Body of pancreas (tissue), 4 donors: ENCODE measurements at regions not wholly inside any gene's neighbourhood (a gene's known extent, or its start where the extent isn't known, plus 50 kb on each side); places are given as distances from the start of the nearest gene placed in this dataset.
A peak's percentile ranks its signal among the peaks of the same experiment; 100 is the strongest.

Experiments used
- ATAC-seq: fragments of 150-250 bp; one replicate; pipeline ENCODE4 v1.9.1; 2016
- DNase-seq, 4 donors: peaks; one replicate each; pipeline ENCODE4 v3.0.0-alpha.2; 2019
- H3K27ac ChIP-seq, 4 donors: fragments of 200-600 bp; sonication (generic); 1 replicate in 3 of 4; 2 replicates in 1 of 4; pipeline versions ENCODE4 v1.5.1 to v1.6.1; 2016 to 2019; ENCODE audit warnings: mild to moderate bottlenecking in 1 of 4, mixed read lengths in 1 of 4, moderate library complexity in 1 of 4
- H3K27me3 ChIP-seq, 2 donors: fragments of 200-600 bp; sonication (generic); one replicate each; pipeline ENCODE4 v1.6.0; 2016; ENCODE audit warnings: mild to moderate bottlenecking in 1 of 2
- H3K36me3 ChIP-seq, 2 donors: fragments of 200-600 bp; sonication (generic); replicated peaks in 1 of 2; 2 replicates each; pipeline ENCODE4 v1.5.1; 2016; ENCODE audit warnings: low read depth in 2 of 2; ENCODE audit not compliant: insufficient read depth in 1 of 2
- H3K4me1 ChIP-seq: fragments of 200-600 bp; sonication (generic); one replicate; pipeline ENCODE4 v1.6.0; 2016
- H3K4me3 ChIP-seq, 2 donors: fragments of 200-600 bp; sonication (generic); 1 replicate in 1 of 2; 2 replicates in 1 of 2; pipeline ENCODE4 v1.5.1; 2016 to 2019
- H3K9me3 ChIP-seq, 3 donors: fragments of 200-600 bp; sonication (generic); 1 replicate in 2 of 3; 2 replicates in 1 of 3; pipeline ENCODE4 v1.5.1; 2016
- CTCF ChIP-seq, 7 experiments: fragments of 450-650 bp in 4 of 7; fragments of 200-600 bp in 3 of 7; sonication (generic) in 3 of 7; IDR thresholded peaks; one replicate each; pipeline ENCODE4 v1.5.1; 2016 to 2019; ENCODE audit warnings: antibody characterized with exemption in 7 of 7
- POLR2A ChIP-seq, 3 donors: fragments of 450-650 bp; IDR thresholded peaks; one replicate each; pipeline ENCODE4 v1.6.1; 2016; ENCODE audit warnings: antibody characterized with exemption in 3 of 3, mild to moderate bottlenecking in 2 of 3
- WGBS, 2 donors: methylation state at CpG; one replicate each; pipeline ENCODE4 v1.1.5; 2017; 5-methylcytosine and 5-hydroxymethylcytosine counted together
- intact Hi-C: fragments of 100-400 bp; cut with DNase I; formaldehyde crosslinking; loops from one replicate; pipeline ENCODE4 v1.15.1; 2023

GRCh38 chr3:187805774-187806173 lies 60.5 kb upstream of the BCL6 start:
- no peak for DNase-seq
- intact Hi-C loops, result no loop called here
- Histone ChIP-seq H3K4me1 (peaks cover 20% of the 10 kb centered on the region), H3K27me3 (no peaks in the 10 kb centered on the region), H3K9me3 (no peaks in the 10 kb centered on the region), H3K4me3 (no peak overlapping the region), H3K36me3 (no peaks in the 10 kb centered on the region), H3K27ac (no peak overlapping the region)
- no peak for ATAC-seq
- TF ChIP-seq CTCF (IDR thresholded peaks at IDR 0.05) (no peak), POLR2A (IDR thresholded peaks at IDR 0.05) (no peak)
- WGBS, 2 donors, result 86 to 91% methylated on average over 5 of the region's 5 CpGs

DNA sequence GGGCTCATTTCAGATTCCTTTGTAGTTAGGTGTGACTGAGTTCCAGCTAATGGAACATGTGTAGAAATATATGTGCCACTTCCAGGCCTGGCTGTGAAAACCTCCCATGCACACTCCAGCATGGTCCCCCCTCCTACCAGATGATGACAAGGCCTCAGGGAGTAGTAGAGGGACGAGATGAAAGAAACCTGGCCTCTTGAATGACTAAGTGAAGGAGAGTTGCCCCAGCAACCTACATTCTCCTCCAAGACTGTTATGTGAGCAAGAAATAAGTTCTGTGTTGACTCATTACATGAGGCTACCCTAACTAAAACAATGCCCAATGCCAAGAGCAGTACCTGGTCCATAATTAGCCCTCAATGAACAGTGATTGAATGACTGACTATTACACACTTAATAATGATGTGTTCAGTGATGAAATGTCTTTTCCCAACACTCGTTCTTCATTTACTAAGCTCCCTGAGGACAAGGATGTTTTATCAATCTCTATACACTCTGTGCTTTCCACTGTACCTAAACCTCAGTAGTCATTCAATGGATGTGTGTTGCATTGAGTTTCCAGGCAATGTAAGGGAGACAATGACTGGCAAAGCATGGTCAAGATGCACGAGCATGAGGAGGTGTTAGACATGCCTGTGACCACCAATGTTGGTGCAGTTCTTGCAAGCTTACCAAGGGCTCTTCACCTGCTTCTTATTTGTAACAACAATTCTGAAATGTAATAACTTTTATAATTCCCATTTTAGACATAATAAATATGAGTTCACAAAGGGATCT lies 62.0 kb upstream of the BCL6 start:
- H3K4me1 ChIP-seq, result peaks cover 20% of the 10 kb centered on the region
- DNase-seq, result no peak
- no peaks in the 10 kb centered on the region for H3K27me3 ChIP-seq
- no peak overlapping the region for H3K4me3 ChIP-seq
- no peak overlapping the region for H3K27ac ChIP-seq
- no peaks in the 10 kb centered on the region for H3K9me3 ChIP-seq
- intact Hi-C loops, result no loop called here
- H3K36me3 ChIP-seq, result no peaks in the 10 kb centered on the region
- TF ChIP-seq POLR2A (IDR thresholded peaks at IDR 0.05), result no peak
- no peak for TF ChIP-seq CTCF (IDR thresholded peaks at IDR 0.05)
- no peak for ATAC-seq
- WGBS, 2 donors, result 79 to 90% methylated on average over 3 of the region's 3 CpGs

GRCh38 chr3:187808527-187808895 lies 63.2 kb upstream of the BCL6 start:
- H3K4me1 ChIP-seq, result peaks cover 26% of the 10 kb centered on the region
- H3K4me3 ChIP-seq, result no peak overlapping the region
- no peaks in the 10 kb centered on the region for H3K36me3 ChIP-seq
- H3K27ac ChIP-seq, result peak overlapping the region in 3 of 4 donors; percentile 45 to 59 (median 48)
- intact Hi-C loops, result no loop called here
- no peaks in the 10 kb centered on the region for H3K9me3 ChIP-seq
- no peaks in the 10 kb centered on the region for H3K27me3 ChIP-seq
- TF ChIP-seq CTCF (IDR thresholded peaks at IDR 0.05), result no peak
- TF ChIP-seq POLR2A (IDR thresholded peaks at IDR 0.05), result no peak
- 27 to 32% methylated on average over 3 of the region's 3 CpGs for WGBS, 2 donors
- peak; percentile 31 for ATAC-seq
- DNase-seq, result no peak

- no peak for TF ChIP-seq POLR2A (IDR thresholded peaks at IDR 0.05)
- no peak for TF ChIP-seq CTCF (IDR thresholded peaks at IDR 0.05)
- peaks cover 29% of the 10 kb centered on the region for H3K4me1 ChIP-seq
- DNase-seq (no peak), ATAC-seq (no peak)
- WGBS, 2 donors, result 84 to 88% methylated on average over 3 of the region's 3 CpGs
- no peaks in the 10 kb centered on the region for H3K36me3 ChIP-seq
- H3K27me3 ChIP-seq, result no peaks in the 10 kb centered on the region
- no peaks in the 10 kb centered on the region for H3K9me3 ChIP-seq
- H3K4me3 ChIP-seq, result no peak overlapping the region
- intact Hi-C loops, result no loop called here
- H3K27ac ChIP-seq, result peak overlapping the region in 2 of 4 donors; percentile 45 to 48
These were observed 64.3 kb upstream of the BCL6 start for GRCh38 chr3:187809612-187809991.

DNA sequence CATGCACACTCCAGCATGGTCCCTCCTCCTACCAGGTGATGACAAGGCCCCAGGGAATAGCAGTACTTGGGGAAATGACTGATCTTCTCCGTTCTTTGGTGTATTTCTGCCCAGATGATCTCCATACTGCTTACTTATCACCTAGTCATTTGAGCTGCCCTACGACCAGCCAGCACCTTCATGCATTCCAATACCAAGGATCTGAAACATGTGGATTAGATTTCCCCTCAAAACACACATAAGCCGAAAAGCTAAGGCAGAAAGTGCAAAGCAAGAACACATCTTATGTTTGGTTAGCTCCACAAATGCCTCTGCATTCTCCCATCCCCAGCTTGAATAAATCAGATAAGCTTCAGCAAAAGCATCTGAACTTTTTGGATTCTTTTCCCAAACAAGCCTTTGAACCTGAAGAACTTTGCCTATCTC lies 64.8 kb upstream of the BCL6 start:
- peak overlapping the region in 1 of 4 donors; percentile 48 for H3K27ac ChIP-seq
- 75 to 89% methylated on average over 3 of the region's 3 CpGs for WGBS, 2 donors
- no peak for DNase-seq

More for the DNA sequence above, 64.8 kb upstream of the BCL6 start:
- Histone ChIP-seq H3K4me3 (no peak overlapping the region), H3K27me3 (no peaks in the 10 kb centered on the region), H3K9me3 (no peaks in the 10 kb centered on the region), H3K4me1 (peaks cover 29% of the 10 kb centered on the region), H3K36me3 (no peaks in the 10 kb centered on the region)
- ATAC-seq, result no peak
- intact Hi-C loops, result no loop called here
- TF ChIP-seq CTCF (IDR thresholded peaks at IDR 0.05), result no peak
- TF ChIP-seq POLR2A (IDR thresholded peaks at IDR 0.05), result no peak
